Left cardiac atrium (tissue), 4 donors: ENCODE measurements at regions not wholly inside any gene's neighbourhood (a gene's known extent, or its start where the extent isn't known, plus 50 kb on each side); places are given as distances from the start of the nearest gene placed in this dataset.

Source experiments
- ATAC-seq, 2 donors: fragments of 200-7000 bp; cut with Tn5 transposase; one replicate each; pipeline ENCODE4 v1.9.1; 2020; ENCODE audit warnings: mild to moderate bottlenecking in 2 of 2, moderate library complexity in 2 of 2
- DNase-seq: peaks from one replicate; pipeline ENCODE4 v3.0.0-alpha.2; 2020
- intact Hi-C, 2 donors: fragments of 100-400 bp; cut with DNase I; formaldehyde crosslinking; loops; one replicate each; pipeline versions ENCODE4 v1.14.1 to v1.15.1; 2022 to 2023
- microRNA-seq, 2 donors: library from miRNA; unstranded; fragments of <30 nt; microRNA quantifications; one replicate each; pipeline ENCODE4 v1.2.0, GENCODE V29; 2020
- donor health status: DM: no; HTN: yes; CAD: no.
- donor health status: DM: no; HTN: yes; CAD: no; lungs with severe emphysema.
- donor health status: DM: yes; HTN: yes; CAD: no.
- donor health status: Dilated cardiomyopathy.

DNA sequence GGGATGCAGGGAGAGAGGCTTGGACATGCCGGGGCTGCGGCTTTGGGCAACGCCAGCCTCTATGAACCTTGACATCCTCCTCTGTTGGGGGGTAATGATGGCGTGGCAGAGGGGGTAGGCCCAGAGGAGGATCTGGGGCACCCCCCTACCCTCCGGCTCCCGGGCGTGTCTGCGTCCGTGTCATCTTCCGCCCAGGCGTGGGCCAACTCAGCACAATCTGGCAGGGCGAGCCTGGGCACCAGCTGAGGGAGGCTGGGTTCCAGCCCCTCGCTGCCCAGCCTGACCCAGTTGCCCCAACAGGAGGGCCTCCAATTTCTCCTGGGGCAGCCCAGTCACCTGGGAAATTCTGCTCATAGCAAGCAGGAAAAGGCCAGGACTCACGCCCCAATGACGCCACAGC is 62.9 kb upstream of the IL17B start:
- intact Hi-C loops, result loop anchor here (2.0 to 5.0 kb wide), 4 partner anchors 60 to 175 kb away; partner anchors contain the start of gene CSNK1A1 (in 1 of the 2)
- no peak for DNase-seq
- no peak for ATAC-seq

DNA sequence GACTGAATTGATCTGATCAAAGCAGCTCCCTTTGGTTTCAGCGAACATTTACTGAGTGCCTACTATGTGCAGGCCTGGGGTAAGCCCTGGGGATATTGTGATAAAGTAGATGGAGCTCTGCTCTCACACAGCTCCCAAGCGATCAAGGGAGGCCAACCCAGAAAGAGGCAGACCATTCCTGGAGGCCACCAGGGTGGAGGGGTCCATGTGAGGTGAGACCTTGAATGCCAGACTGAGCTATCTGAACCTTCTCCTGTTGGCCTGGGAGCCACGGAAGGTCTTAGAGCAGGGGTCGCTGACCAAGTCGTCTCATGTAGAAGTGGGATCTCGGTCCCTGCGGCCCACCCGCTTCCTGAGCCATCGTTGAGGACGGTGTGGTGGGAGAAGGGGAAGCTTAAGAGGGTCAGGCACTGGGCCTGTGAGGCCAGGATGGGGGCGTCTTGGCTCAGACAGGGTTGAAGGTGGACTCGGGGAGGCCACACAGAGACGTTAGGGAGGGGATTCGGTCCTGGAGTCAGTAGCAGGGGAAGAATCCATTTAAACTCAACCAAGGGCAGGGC is 62.2 kb upstream of the IL17B start:
- DNase-seq, result no peak
- no peak for ATAC-seq

GRCh38 chr5:149439899-149440542 is 60.9 kb upstream of the IL17B start:
- DNase-seq, result no peak
- peak in 1 of 2 donors; percentile 34 for ATAC-seq
- intact Hi-C loops, result loop anchor here (2.0 to 5.0 kb wide), 4 partner anchors 62 to 177 kb away; partner anchors contain the start of gene CSNK1A1 (in 1 of the 2)

More for the DNA sequence above, 62.2 kb upstream of the IL17B start:
- intact Hi-C loops, result loop anchor here (2.0 to 5.0 kb wide), 4 partner anchors 61 to 176 kb away; partner anchors contain the start of gene CSNK1A1 (in 1 of the 2)

- no peak for DNase-seq
- intact Hi-C loops, result no loop called here
- no peak for ATAC-seq
These were observed 59.6 kb upstream of the IL17B start for GRCh38 chr5:149438711-149439132.

DNA sequence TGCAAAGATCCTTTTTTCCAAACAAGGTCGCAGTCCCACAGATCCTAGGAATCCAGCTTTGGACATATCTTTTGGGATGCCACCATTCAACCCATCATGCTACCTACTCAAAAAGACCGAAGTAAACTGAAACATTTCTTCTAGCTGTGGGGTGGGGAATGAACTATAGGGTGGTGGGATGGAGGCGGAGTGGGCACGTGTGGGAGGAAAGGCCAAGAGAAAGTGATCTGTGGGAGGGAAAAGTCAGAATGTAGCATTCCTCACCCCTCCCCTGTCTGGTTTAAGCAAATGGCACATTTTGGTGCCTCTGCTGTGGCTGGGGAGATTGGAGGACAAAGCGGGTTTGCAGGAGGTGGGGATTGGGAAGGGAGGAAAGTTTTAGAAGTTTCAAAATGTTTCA is 59.2 kb upstream of the IL17B start:
- DNase-seq (no peak), ATAC-seq (no peak)
- intact Hi-C loops, result no loop called here

DNA sequence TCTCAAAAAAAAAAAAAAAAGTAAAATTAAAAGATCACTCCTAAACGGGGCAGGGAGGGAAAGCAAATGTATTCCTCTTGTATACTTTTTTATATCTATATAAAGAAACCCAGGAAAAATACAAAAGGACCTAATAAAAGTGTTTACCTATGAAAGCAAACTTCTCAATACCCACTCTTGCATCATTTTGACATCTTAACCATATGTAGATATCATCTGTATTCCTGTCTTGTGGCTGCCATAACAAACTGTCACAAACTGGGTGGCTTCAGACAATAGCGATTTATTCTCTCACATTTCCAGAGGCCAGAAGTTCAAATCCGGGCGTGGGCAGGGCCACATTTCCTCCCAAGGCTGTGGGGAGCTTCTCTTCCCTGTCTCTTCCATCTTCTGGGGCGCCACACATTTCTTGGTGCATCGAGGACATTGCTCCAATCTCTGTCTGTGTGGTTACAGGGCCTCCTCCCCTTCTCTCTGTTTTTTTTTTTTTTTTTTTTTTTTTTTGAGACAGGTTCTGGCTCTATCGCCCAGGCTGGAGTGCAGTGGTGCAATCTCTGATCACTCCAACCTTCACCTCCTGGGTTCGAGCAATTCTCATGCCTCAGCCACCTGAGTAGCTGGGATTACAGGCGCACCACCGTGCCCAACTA is 58.4 kb upstream of the IL17B start:
- intact Hi-C loops, result no loop called here
- ATAC-seq, result no peak
- DNase-seq, result no peak

DNA sequence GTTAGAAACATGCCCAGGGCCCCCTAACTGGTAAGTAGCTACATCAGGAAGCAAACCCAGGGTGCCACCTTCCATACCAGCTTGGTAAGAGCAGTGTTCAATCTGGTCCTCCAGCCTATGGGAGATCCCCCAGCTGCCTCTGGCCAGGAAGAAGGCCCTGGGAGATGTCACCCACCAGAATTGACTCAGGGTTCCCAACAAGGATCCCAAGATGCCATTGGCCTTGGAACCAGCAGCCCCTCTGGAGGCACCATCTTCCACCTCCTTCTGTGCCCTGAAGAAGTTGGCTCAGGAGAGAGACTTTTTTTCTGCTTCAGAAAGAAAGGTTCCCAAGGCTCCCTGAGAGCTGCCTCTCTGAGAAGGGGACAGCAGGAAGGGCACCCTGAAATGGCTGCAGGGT is 56.6 kb upstream of the IL17B start:
- DNase-seq, result no peak
- ATAC-seq, result no peak
- intact Hi-C loops, result no loop called here

- intact Hi-C loops, result no loop called here
These were observed 55.9 kb upstream of the IL17B start for GRCh38 chr5:149435015-149435376.

DNA sequence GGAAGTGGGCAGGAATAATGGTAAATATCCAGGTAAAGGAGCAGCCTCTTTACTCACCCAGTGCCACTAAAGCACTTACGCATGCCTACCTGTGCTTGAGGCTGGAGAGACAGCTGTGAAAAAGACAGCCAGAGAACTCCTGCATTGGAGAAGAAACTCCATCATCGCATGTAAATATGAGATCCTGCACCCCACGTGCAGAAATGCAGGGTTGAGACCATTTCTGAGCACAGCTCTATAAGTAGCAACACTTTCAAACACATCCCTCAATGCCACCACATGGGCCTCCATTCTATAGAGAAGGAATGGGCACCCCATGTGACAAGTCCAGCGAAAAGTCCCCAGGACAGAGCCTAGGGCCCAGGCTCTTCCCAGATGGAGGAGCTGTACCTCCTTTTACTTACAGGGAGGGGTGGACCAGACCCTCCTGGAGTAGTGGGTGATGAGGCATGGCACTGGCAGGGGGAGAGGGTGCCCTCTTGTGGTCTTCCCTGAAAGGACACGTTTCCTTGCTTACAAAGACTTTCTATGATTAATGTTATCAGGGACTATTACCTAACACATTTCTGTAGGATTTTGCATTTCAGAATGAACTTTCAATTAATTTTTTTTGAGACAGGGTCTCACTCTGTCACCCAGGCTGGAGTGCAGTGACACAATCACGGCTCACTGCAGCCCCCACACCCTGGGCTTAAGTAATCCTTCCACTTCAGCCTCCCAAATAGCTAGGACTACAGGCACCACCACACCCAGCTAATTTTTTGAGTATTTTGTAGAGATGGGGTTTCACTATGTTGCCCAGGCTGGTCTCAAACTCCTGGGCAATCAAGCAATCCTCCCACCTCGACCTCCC is 55.3 kb upstream of the IL17B start:
- ATAC-seq (peak; percentile 42 to 50), DNase-seq (peak; percentile 73)
- intact Hi-C loops, result no loop called here

More at GRCh38 chr5:149435015-149435376, 55.9 kb upstream of the IL17B start:
- DNase-seq (no peak), ATAC-seq (no peak)

GRCh38 chr5:149433524-149434131 is 54.5 kb upstream of the IL17B start:
- intact Hi-C loops, result loop anchor here in 1 of 2 donors (2.0 kb wide), 1 partner anchor 53 kb away; no protein-coding TSS in a partner anchor
- no peak for DNase-seq
- ATAC-seq, result peak; percentile 29 to 41

DNA sequence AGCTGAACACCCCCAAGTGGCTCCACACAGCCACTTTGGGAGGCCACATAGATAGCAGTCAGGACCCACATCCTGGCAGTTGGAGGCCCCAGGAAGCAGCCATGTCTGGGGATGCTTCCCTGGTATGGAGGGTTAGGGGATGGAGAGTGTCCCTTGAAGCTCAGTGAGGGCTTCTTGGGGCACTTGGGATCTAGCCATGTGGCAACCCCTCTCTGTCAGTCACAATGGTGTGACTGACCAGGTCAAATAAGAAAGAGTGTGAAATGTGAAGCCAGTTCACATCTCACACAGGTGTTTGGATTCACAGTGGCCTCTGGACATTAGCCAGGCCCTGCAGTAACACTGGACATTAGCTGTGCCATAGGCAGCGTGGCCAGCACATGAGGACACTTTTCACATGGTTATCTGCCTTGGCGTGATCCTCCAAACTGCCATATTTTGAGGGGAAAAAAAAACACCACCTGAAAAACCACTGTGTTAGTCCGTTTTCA is 53.9 kb upstream of the IL17B start:
- DNase-seq (no peak), ATAC-seq (peak; percentile 7 to 12)
- intact Hi-C loops, result loop anchor here in 1 of 2 donors (2.0 kb wide), 1 partner anchor 52 kb away; no protein-coding TSS in a partner anchor

DNA sequence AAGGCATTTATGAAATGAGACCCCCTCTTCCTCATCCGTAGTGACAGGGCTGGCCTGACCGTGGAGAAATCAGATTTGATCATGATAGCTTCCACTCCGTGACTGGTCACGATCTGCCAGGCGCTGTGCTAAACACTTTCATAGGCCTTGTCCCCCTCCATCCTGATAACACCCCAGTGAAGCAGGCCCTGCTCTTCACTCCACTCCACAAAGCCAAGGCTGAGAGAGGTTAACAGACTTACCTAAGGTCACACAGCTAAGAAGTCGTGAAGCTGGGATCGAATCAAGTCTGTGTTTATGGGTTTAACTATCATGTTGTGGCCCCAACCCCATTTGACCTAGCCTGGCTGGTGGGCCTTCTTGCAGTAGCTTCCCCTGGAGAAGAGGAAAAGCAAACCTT is 53.3 kb upstream of the IL17B start:
- no peak for ATAC-seq
- no peak for DNase-seq
- intact Hi-C loops, result loop anchor here in 1 of 2 donors (2.0 kb wide), 1 partner anchor 52 kb away; no protein-coding TSS in a partner anchor

DNA sequence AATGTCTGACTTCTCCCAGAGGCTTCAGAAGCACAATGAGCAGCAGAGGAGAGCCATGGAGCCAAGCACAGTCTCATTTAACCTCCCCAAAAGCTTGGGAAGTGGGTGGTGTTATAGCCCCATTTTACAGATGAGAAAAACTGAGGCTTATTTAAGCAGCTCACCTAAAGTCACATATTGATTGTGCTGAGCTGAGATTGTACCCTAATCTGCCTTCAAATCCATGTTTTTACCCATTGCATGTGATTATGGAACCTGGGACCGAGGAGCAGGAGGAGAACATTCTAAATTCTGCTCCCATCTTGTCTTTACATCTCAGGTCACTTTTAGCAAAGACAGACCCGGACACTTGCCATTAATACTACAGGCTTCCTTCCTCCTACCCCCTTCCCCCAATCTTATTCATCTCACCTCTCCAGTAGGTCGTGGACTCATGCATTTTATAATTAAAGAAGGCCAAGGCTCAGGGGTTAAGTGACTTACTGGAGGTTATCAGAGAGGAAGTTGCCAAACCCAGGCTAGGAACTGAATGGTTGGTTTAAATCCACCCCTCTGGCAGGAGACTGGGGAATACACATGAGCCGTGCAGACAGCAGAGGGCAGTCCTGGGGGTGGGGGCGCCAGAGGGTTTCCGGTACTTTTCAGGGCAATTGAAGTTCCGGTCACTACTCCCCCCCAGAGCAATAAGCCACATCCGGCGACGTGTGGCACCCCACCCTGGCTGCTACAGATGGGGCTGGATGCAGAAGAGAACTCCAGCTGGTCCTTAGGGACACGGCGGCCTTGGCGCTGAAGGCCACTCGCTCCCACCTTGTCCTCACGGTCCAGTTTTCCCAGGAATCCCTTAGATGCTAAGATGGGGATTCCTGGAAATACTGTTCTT is 51.0 kb upstream of the IL17B start:
- ATAC-seq (peak; percentile 20 to 24), DNase-seq (peak; percentile 85)
- intact Hi-C loops, result loop anchor here in 1 of 2 donors (2.0 kb wide), 1 partner anchor 47 kb away; no protein-coding TSS in a partner anchor

Small RNA genes in the stretch of these regions (microRNA-seq; reads per million reads assigned to microRNA genes)
- 6,709 to 22,283 reads per million in 2 donors for gene MIR145
